PC-3 (cell line): ENCODE measurements at regions not wholly inside any gene's neighbourhood (a gene's known extent, or its start where the extent isn't known, plus 50 kb on each side); places are given as distances from the start of the nearest gene placed in this dataset.

Experiments
- ATAC-seq: fragments of 200-7000 bp; cut with Tn5 transposase; 2 replicates; pipeline ENCODE4 v1.9.1; 2020; ENCODE audit warnings: mild to moderate bottlenecking, moderate library complexity
- BruUV-seq: library from RNA; stranded (reverse); fragments of 400-500 nt; replicated peaks from 2 replicates; lab custom pipeline; 2021; lab: Mats Ljungman, UMichigan
- CTCF ChIA-PET: fragments of 300-600 bp; sonication (Branson Sonifier 250); formaldehyde crosslinking; loops from one replicate; lab custom pipeline; 2022; ENCODE audit warnings: antibody characterized with exemption; lab: Charles Lee
- POLR2A ChIA-PET: fragments of 300-600 bp; sonication (Branson Sonifier 250); formaldehyde crosslinking; loops from one replicate; lab custom pipeline; 2022; ENCODE audit warnings: antibody characterized with exemption; ENCODE audit not compliant: unreplicated experiment; lab: Charles Lee
- DNase-seq: peaks from one replicate; pipeline ENCODE4 v3.0.0-alpha.2; 2015
- H2AFZ ChIP-seq: fragments of 300-600 bp; sonication (generic); 2 replicates; pipeline ENCODE4 v1.6.0; 2016; ENCODE audit warnings: antibody characterized with exemption, low read length
- H3F3A ChIP-seq: fragments of 300-600 bp; sonication (generic); one replicate; pipeline ENCODE4 v1.6.0; 2017; ENCODE audit warnings: antibody characterized with exemption, low read length, control low read depth, mild to moderate bottlenecking; ENCODE audit not compliant: unreplicated experiment
- H3K27ac ChIP-seq: fragments of 300-600 bp; sonication (generic); 2 replicates; pipeline ENCODE4 v1.5.1; 2016; ENCODE audit warnings: mild to moderate bottlenecking, low read length
- H3K27me3 ChIP-seq: fragments of 300-600 bp; sonication (generic); 2 replicates; pipeline ENCODE4 v1.6.1; 2016; ENCODE audit warnings: low read length, mixed read lengths
- H3K36me3 ChIP-seq: fragments of 300-600 bp; sonication (generic); 2 replicates; pipeline ENCODE4 v1.6.1; 2016; ENCODE audit warnings: low read depth, mixed run types, low read length, mixed read lengths
- H3K4me1 ChIP-seq: fragments of 300-600 bp; sonication (generic); 2 replicates; pipeline ENCODE4 v1.5.1; 2016; ENCODE audit warnings: low read length; ENCODE audit not compliant: insufficient read depth
- H3K4me2 ChIP-seq: fragments of 300-600 bp; sonication (generic); 2 replicates; pipeline ENCODE4 v1.6.0; 2016; ENCODE audit warnings: low read length
- H3K4me3 ChIP-seq: fragments of 300-600 bp; sonication (generic); 2 replicates; pipeline ENCODE4 v1.5.1; 2016; ENCODE audit warnings: mild to moderate bottlenecking, low read length, mixed read lengths
- H3K79me2 ChIP-seq: fragments of 300-600 bp; sonication (generic); 2 replicates; pipeline ENCODE4 v1.6.1; 2017; ENCODE audit warnings: low read length, mixed read lengths
- H3K9ac ChIP-seq: fragments of 300-600 bp; sonication (generic); 2 replicates; pipeline ENCODE4 v1.6.0; 2016; ENCODE audit warnings: mild to moderate bottlenecking, low read length
- H3K9me2 ChIP-seq: fragments of 300-600 bp; sonication (generic); replicated peaks from 2 replicates; pipeline ENCODE4 v1.6.1; 2016; ENCODE audit warnings: mixed run types, low read length, mixed read lengths
- H3K9me3 ChIP-seq: fragments of 300-600 bp; sonication (generic); 2 replicates; pipeline ENCODE4 v1.6.1; 2016; ENCODE audit warnings: low read length, mixed read lengths
- H4K20me1 ChIP-seq: fragments of 300-600 bp; sonication (generic); 2 replicates; pipeline ENCODE4 v1.6.1; 2016; ENCODE audit warnings: low read length, mixed read lengths
- CTCF ChIP-seq: fragments of 300-600 bp; sonication (generic); conservative IDR thresholded peaks from 2 replicates; pipeline ENCODE4 v1.5.1; 2017; ENCODE audit warnings: antibody characterized with exemption, low read depth, mild to moderate bottlenecking, low read length
- EZH2 ChIP-seq: fragments of 300-600 bp; sonication (generic); IDR thresholded peaks from one replicate; pipeline ENCODE4 v1.6.1; 2017; ENCODE audit warnings: antibody characterized with exemption, mild to moderate bottlenecking, low read length; ENCODE audit not compliant: unreplicated experiment
- EZH2phosphoT487 ChIP-seq: fragments of 300-600 bp; sonication (generic); IDR thresholded peaks from 2 replicates; pipeline ENCODE4 v1.6.1; 2018; ENCODE audit warnings: mild to moderate bottlenecking, antibody characterized with exemption, low read length, borderline replicate concordance
- intact Hi-C: fragments of 100-400 bp; cut with micrococcal nuclease; formaldehyde crosslinking; loops from 2 replicates; pipeline ENCODE4 v1.9.0; 2023

- H3F3A ChIP-seq: no peaks in the 10 kb centered on the region
- ChIA-PET POLR2A (no interaction called here), CTCF (no interaction called here)
- no peaks in the 10 kb centered on the region for H3K27me3 ChIP-seq
- no peak overlapping the region for H3K4me2 ChIP-seq
- DNase-seq (no peak), ATAC-seq (no peak)
- H3K9me3 ChIP-seq: no peaks in the 10 kb centered on the region
- intact Hi-C loops: no loop called here
- H3K4me3 ChIP-seq: no peak overlapping the region
- H3K4me1 ChIP-seq: no peaks in the 10 kb centered on the region
- H4K20me1 ChIP-seq: no peaks in the 10 kb centered on the region
- no peaks in the 10 kb centered on the region for H3K36me3 ChIP-seq
- H3K9me2 ChIP-seq: no peaks in the 10 kb centered on the region
- TF ChIP-seq EZH2 (no peak), CTCF (no peak), EZH2phosphoT487 (no peak)
- no peak overlapping the region for H3K9ac ChIP-seq
- no peak overlapping the region for H2AFZ ChIP-seq
- no peak overlapping the region for H3K27ac ChIP-seq
- BruUV-seq: no TSS peak
- no peaks in the 10 kb centered on the region for H3K79me2 ChIP-seq
Measured at GRCh38 chr12:87290505-87290904, 738.7 kb downstream of the C12orf50 start.

GRCh38 chr12:87283886-87284285, 745.3 kb downstream of the C12orf50 start:
- no peak overlapping the region for H3K4me3 ChIP-seq
- H3K9ac ChIP-seq: no peak overlapping the region
- TF ChIP-seq CTCF: no peak
- H3F3A ChIP-seq: no peaks in the 10 kb centered on the region
- no peaks in the 10 kb centered on the region for H3K4me1 ChIP-seq
- 0 out of 2 replicates have a peak, but pooled peaks cover 4% of the 10 kb centered on the region for H3K9me3 ChIP-seq
- no peaks in the 10 kb centered on the region for H3K27me3 ChIP-seq
- no peak for ATAC-seq
- POLR2A ChIA-PET: no interaction called here
- intact Hi-C loops: no loop called here
- CTCF ChIA-PET: no interaction called here
- no peaks in the 10 kb centered on the region for H3K79me2 ChIP-seq
- no peak overlapping the region for H3K27ac ChIP-seq
- H3K36me3 ChIP-seq: no peaks in the 10 kb centered on the region
- no peaks in the 10 kb centered on the region for H4K20me1 ChIP-seq
- H2AFZ ChIP-seq: no peak overlapping the region
- H3K4me2 ChIP-seq: no peak overlapping the region
- no TSS peak for BruUV-seq
- H3K9me2 ChIP-seq: no peaks in the 10 kb centered on the region
- no peak for DNase-seq

GRCh38 chr12:87283111-87283510, 746.1 kb downstream of the C12orf50 start:
- no peak for DNase-seq
- CTCF ChIA-PET: no interaction called here

More at GRCh38 chr12:87283111-87283510, 746.1 kb downstream of the C12orf50 start:
- Histone ChIP-seq H3K4me3 (no peak overlapping the region), H3K36me3 (no peaks in the 10 kb centered on the region), H3K4me2 (no peak overlapping the region), H3K27me3 (no peaks in the 10 kb centered on the region), H3K9me3 (0 out of 2 replicates have a peak, but pooled peaks cover 4% of the 10 kb centered on the region), H3K9me2 (no peaks in the 10 kb centered on the region), H3K79me2 (no peaks in the 10 kb centered on the region), H4K20me1 (no peaks in the 10 kb centered on the region), H3K9ac (no peak overlapping the region), H2AFZ (no peak overlapping the region), H3K4me1 (no peaks in the 10 kb centered on the region), H3F3A (no peaks in the 10 kb centered on the region), H3K27ac (no peak overlapping the region)
- intact Hi-C loops: no loop called here
- no TSS peak for BruUV-seq
- TF ChIP-seq CTCF (no peak), EZH2phosphoT487 (no peak), EZH2 (no peak)
- POLR2A ChIA-PET: no interaction called here
- no peak for ATAC-seq
